RCC 7860 (cell line): ENCODE measurements at regions not wholly inside any gene's neighbourhood (a gene's known extent, or its start where the extent isn't known, plus 50 kb on each side); places are given as distances from the start of the nearest gene placed in this dataset.

Experiments used
- DNase-seq: peaks from one replicate; pipeline ENCODE4 v3.0.0-alpha.2; 2015; ENCODE audit warnings: low spot score
- FAIRE-seq: peaks from 2 replicates; lab custom pipeline; 2012; peaks lifted over from hg19 to GRCh38; lab: Jason Lieb, UNC

DNA sequence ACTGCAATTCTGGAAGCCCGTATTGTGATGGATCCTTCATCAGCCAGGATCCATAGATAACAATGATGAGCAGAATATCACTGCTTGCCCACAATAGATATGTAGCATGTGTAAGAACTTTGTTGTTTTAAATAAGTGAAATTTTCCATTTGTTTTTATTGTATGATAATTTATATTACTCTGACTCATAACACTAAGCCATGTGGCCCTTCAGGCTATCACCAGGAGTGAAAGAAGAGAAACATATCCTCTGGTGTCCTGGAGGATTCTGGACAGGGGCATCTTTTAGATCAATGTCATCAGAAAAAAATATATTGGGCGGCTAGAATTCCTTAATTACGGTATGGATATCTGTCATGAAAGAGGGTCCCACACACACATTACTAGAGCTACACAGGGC lies 167.5 kb downstream of the SLC6A15 start:
- DNase-seq (no peak), FAIRE-seq (no peak)

DNA sequence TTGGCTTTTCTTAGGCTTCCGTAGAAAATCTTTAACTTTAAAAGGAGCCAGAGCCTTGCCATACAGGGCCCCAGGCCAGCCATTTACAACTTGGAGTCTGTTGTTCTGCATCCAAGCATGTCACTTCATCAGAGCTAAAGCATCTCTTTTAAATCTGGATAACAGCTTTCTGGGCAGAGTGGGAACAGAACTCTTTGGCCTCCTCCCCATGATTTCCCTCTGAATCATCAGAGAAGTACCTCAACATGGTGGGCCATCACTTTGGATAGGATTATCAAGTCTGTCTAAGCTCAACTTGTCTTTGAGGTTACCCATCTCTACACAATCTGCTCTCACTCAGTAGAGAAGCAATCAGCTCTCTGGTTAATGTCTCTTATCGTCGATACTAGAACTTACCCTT lies 170.9 kb downstream of the SLC6A15 start:
- no peak for FAIRE-seq
- DNase-seq: no peak

DNA sequence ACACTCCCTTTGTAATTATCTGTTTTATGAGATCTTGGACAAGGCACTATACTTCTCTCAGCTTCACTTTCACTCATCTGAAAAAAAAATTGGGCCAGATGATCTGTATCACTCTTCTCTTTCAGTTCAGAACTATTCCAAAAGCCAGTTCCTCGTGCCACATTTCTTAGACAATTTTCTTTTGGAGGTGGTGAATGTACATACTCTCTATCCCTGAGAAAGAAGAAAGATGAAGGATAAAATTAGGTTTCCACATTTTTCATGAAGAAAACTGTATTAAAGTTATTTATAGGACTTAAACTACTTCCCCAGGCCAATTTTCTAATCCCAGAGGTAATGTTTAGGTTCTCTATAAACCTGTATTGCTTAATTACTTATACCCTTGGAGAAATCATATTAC lies 171.6 kb downstream of the SLC6A15 start:
- FAIRE-seq (no peak), DNase-seq (no peak)

DNA sequence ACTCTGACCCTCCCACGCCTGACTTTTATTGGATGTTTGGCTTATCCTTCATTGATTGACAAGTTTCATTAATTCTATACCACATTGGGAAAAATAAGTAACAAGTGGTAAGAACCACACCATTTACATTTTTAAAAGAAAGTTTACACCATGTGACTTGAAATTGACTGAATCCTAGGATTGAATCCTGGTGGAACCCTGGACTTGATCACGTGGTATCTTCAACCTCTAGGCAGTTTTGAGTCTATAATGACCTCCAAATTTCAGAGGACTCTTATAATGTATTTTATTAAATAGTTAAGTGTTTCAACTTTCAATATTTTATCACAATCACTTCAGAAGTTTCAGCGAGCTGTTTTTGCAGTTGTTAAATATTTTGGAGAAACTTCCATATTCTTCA lies 172.0 kb downstream of the SLC6A15 start:
- DNase-seq (no peak), FAIRE-seq (no peak)

DNA sequence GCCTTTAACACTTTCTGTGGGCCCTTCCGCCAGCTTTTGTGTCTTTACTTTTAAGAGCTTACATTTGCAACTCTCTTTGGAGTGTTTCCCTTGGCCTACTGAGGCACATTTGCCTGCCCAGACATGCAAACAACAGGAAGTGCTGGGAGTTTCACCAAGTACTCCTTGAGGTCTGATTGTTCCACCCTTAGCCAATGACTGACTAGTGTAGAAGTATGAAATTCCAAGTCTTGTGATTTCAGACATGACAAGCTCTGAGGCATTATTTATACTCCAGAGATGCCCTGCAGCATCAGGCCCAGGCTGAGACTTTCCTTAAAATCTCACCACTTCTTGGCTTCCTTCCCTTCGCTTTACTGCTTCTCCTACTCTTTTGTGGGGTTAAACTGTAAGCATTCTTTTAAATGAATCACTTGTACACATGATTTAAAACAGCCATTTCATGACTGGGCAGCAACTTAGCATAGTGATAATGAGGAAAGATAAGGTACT lies 174.1 kb downstream of the SLC6A15 start:
- FAIRE-seq: no peak
- DNase-seq: no peak

DNA sequence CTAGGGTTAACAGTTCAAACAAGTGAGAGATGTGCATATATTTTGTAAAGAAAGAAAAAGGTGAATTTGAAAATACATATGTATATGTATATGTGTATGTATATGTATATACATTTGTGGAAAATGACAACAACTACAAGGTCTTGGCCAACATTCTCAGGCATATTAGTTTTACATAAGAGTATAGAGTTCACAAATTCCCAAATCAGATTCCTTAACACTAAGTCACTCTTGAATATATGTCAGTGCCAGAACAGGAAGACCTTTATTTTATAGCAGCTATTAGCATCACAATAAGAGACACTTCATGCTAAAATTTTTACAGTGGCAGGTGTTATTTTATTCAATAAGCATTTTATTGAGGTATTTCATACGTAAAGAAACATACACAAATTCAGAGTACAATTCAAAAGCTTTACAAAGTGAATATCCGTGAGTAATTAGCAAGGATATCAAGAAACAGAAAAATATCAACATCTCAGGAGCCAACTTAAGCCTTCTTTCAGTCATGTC lies 179.7 kb downstream of the SLC6A15 start:
- DNase-seq: no peak
- no peak for FAIRE-seq

DNA sequence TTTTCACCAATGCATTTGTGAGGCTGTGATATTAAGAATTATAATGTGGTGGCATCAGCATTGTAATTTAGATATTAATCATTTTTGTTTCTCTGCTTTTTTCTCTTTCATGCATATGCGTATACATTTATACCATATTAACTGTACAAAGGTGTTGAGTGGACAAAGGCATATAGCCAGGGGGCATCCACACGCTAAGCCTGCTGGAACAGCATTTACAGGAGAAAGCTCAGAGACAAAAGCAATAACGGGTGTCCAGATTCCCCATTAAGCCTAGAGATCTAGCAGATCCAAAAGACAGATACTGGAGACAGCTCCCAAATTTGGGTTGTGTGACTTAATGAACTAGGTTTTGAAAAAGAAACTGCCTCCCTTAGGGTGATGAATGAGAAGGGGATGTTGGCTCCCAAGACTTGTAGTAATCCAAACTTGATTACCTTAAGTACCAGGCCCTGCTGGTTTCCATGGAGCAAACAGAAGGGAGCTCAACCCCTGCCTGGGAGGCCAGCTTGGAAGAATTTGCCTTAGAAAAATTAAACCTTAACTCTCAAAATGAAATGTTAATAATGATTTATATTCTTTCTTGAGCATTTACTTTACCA lies 181.9 kb downstream of the SLC6A15 start:
- no peak for DNase-seq
- no peak for FAIRE-seq

DNA sequence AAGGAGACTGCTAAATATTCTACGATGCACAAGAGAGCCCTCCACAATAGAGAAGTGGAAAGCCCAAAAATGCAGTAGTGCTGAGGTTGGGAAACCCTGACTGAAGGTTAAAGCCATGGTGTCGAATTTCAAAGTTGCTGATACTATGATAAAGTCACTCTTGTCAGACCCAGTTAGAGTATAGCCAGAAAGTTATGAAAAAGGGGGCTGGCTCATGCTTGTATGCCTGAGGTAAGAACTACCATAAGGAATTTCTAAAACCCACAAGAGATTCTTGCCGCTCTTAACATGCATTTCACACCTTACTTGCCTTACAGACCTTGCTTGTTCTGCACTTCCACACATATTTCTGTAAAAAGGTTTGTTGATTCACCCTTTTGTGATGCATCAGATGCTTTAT lies 184.6 kb downstream of the SLC6A15 start:
- no peak for DNase-seq
- FAIRE-seq: no peak

DNA sequence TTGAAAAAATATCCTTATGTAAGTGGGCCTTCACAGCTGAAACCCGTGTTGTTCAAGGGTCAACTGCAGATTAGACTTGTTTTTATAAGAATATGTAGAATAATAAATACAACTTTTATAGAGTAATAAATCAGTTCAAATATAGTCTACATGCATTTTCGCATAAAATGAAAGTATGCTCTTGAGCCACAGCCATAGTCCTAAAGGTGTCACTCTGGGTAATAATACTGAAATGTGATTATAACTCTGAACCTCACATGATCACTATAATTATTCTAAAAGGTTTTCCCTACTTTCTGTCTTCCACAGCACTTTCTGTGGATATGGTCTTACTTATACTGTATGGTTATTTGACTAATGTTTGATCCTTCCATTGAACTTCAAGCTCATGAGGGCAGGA lies 185.8 kb downstream of the SLC6A15 start:
- no peak for FAIRE-seq
- no peak for DNase-seq

DNA sequence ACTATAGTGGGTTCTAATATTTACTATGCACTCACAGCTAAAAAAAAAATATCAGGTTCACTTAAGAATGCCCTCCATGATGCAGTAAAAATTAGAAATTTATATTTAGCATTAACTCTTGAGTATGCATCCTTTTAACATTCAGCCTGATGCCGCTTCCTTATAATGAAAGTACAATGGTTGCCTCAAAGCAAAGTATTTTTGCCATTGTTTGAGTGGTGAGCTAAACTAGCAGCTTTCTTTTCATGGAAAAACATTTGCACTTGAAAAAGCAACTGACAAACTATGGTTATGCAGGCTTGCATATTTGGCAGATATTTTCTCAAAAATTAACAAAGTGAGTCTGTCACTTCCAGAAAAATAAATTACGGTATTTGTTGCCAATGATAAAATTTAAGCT lies 188.6 kb downstream of the SLC6A15 start:
- FAIRE-seq (no peak), DNase-seq (no peak)

DNA sequence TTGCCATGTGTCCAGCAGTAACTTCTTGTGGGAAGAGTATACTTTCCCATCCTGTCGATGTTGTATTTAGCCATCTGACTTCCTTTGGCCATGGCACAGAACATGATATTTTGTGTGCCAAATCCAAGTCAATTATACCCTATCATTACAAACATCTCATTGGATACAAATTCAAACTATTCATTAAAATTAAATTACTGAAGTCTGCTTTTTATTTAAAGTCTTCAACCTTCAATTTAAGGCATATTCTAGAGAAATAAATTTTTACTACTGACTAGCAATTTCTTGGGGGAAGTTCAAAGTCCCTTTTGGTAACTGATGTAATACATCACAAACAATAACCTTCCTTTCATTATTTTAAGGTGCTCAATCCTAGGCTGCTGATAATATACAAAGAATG lies 192.6 kb downstream of the SLC6A15 start:
- DNase-seq (no peak), FAIRE-seq (no peak)

DNA sequence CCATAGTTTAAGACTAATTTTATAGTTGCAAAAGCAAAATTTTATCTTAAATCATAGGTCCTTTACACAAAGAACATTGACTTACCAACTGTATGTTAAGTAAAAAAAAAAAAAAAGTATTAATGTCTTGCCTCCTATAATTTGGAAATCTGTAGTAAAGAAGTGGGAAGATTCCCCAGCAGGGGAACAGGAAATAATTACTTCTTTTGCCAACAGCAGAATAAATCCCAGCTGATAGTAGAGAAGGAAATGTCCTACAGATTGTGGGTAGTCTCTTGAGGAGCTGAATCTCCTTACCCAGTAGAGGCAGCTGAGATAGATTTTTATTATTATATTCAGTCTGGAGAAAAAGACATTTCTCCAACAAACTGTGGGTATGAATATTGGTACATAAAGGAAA lies 193.7 kb downstream of the SLC6A15 start:
- no peak for DNase-seq
- FAIRE-seq: no peak

DNA sequence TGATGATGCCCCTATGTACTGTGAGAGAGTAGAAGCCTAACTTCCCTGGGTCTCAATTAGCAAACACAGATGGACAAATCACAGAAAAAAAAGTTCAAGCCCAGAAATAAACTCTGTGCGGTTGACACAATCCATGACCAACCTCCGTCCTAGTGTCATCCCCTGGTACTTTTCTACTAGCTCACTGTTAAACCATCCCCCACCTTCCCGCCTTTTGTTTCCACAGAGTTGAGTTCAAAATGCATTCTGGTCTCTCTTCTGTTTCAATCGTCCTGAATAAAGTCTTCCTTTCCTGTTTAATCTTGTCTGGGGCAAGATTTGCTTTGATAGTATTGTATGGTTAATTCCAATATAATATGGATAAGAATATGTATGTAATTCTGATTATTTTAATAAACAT lies 199.9 kb downstream of the SLC6A15 start:
- FAIRE-seq: no peak
- no peak for DNase-seq

DNA sequence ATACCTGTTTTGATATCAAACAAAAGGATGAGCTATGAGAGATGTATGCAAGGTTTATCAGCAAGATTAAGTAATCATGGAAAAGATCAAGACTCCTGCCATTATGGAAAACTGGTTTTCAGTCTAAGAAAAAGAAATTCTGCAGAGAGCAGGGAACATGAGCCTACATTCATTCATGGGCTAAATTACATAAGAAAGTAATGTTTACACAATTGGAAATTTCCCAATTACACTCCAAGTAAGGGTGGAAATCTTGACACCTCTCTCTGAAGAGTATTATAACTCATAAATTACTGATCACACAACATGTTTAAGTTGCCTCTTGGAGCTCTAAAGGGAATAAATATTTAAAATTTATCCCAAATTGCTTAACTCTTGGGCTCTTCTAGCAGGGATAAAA lies 206.2 kb downstream of the SLC6A15 start:
- DNase-seq: no peak
- no peak for FAIRE-seq

DNA sequence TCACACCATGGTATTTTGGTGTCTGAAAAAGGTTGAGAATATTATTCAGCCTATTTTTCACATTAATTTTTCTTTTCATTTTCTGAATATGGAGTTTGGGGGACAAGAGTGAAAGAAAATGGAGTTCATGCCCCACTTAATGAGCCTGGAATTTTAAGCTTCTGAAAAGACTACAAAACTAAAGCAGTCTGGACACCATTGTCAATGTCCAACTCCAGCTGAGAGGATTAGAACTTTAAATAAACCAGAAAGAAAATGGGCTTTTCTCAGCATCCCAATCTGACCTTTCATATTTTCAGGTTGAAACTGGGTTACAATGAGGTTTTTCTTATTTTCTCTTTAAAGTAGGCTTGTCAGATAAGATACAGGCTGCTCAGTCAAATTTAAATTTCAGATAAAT lies 207.7 kb downstream of the SLC6A15 start:
- FAIRE-seq (no peak), DNase-seq (no peak)

DNA sequence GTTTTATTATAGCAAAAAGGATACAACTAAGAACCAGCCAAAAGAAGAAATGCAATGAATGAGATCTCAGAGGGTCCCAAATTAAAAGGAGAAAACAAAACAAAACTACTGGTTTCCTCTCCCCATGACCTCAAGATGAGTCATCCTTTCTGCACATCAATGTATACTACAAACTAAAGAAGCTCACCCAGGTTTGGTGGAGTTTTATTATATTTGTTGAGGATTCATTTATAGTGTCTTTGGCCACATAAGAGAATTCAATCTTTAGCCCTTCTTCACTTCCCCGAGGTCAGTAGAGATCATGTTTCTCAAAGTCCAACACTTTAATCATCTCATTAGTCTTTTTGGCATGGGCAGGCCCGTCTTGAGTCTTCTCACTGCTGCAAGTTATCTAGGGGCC lies 210.6 kb downstream of the SLC6A15 start:
- no peak for DNase-seq
- no peak for FAIRE-seq

DNA sequence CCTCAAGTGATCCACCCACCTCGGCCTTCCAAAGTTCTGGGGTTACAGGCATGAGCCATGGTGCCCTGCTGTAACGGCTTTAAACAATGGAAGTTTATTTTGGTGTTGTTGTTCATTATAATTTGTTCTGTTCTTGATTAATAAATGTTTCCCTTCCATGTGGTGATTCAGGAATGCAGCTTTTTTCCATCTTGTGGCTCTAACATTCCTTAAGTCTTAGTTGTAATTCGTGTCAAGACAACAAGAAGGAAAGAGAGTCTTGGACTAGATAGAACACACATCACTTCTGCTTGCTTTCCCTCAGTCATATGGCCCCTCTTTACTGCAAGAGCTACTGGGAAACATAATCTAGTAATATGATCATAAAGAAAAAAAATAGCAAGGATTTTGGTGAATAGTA lies 211.6 kb downstream of the SLC6A15 start:
- FAIRE-seq (no peak), DNase-seq (no peak)

DNA sequence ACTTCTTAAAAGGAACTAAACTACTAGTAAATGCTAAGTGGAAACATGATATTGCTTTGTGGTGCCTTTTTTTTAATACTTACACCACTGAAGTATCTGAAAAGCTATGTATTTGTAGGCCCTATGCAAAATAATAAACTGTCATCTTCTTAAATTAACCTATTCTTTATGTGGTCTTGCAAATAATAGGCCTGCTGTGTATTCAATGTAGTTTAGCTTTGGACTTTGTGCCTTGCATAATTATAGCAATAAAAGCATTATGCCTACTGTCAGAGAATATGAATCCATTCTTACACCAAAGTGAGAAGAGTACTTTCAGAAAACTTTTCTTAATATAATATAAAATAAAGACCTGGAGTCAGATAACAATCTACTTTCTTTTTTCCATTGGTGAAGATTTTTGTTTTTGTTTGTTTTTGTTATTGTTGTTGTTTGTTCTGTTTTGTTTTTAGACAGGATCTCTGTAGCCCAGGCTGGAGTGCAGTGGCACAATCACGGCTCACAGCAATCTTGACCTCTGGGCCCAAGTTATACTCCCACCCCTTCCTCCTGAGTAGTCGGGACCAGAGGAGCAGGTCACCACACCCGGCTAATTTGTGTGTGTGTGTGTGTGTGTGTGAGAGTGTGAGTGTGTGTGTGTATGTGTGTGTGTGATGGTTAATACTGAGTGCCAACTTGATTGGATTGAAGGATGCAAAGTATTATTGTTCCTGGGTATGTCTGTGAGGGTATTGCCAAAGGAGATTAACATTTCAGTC lies 213.8 kb downstream of the SLC6A15 start:
- FAIRE-seq (no peak), DNase-seq (no peak)

DNA sequence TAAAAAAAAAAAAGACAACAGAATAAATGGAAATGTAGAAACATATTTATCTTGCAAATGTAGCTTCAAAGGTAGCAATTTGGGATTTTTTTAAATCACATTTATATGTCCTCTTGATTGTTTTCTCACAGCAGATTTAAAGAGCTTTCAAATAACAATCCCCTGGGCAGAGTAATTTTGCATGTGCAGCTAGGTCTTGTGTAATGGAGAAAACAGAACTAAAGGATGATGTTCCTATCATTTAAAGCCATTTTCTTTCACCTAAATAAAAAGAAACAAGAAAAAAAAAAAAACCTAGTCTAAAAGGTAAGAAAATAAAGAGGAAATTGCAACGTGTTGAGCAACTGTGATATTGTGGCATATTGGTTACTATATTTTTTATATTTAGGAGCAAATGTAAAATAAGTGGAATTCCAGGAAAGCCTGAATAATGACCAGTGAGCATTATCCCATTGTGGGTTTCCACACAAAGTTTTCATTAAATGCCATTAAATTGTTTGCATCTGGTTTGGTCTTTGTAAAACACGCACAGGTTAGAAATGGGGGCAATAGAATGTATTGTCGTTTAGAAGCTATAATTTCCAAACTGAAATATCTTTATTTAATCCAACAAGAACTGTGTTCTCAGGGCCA lies 215.6 kb downstream of the SLC6A15 start:
- no peak for DNase-seq
- no peak for FAIRE-seq

DNA sequence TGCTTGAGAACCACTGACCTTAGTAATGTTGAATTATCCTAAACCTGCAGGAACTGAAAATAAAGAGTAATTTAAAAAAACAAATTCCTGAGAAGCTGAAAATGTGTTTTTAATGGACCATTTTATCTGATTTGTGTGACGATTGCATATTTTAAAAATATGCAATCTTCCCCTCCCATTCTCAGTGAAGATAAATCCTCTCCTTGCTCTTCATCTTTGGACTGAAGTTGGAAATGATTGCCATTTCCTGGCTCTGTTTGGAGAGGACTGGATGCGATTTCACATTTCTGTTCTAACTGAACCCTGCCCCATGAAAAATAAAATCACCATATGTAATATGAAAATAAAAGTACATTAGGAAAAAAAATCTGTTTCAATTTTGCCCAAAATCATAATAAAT lies 216.3 kb downstream of the SLC6A15 start:
- FAIRE-seq: no peak
- no peak for DNase-seq

DNA sequence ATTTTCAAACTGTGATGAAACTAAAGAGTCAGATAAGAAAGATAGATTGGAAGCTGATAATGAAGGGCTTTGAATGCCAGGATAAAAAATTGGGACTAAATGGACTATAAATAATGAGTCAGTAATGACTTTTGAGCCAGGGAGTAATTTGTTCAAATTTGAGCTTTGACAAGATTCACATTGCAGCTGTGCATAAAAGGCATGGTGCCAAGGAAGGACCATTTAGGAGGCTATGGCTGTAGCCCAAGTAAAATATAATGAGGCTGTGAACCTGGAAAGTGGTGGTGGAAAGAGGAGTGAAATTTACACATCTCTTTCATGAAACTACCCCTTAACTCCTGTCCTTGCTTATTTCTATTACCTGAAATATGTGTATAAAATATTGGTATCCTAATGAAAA lies 218.5 kb downstream of the SLC6A15 start:
- DNase-seq (no peak), FAIRE-seq (no peak)

DNA sequence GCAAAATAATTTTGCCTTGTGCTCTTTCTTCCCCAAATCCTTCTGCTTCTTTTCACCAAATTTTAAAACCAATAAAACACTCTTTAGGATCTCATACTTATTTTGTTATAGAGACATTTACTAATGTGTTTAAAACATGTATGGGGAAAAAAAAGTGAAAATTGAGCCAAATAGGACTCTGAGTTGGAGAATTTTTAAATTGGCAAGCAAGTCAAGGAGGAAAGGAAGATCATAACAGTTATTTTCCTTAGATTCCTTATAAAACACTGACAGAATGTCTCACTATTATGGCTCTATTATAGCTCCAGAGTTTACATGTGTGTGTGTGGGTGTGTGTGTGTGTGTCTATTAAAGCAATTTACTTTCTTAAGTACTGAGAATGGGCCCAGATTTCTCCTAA lies 220.5 kb downstream of the SLC6A15 start:
- DNase-seq: no peak
- FAIRE-seq: no peak
